ENCODE measurements at regions not wholly inside any gene's neighbourhood (a gene's known extent, or its start where the extent isn't known, plus 50 kb on each side); places are given as distances from the start of the nearest gene placed in this dataset.
A peak's percentile ranks its signal among the peaks of the same experiment; 100 is the strongest.
"Not testable (repeated sequence)": the region's sequence is repeated elsewhere in the genome, so short reads cannot be mapped to it uniquely, and the experiment has no call there.

GRCh38 chr1:120357046-120357445 lies 57.8 kb upstream of the NBPF8 start:
- H2AFZ ChIP-seq; H3K9me3 ChIP-seq (ENCODE audit: control insufficient read depth, low read length); H3K4me3 ChIP-seq (ENCODE audit: low read depth, low read length); H3K27ac ChIP-seq; H3K79me2 ChIP-seq; H3K27me3 ChIP-seq (ENCODE audit: control insufficient read depth, insufficient read depth, low read length); H3K4me2 ChIP-seq (ENCODE audit: low read length); H3K4me1 ChIP-seq; H3K9ac ChIP-seq; H3K36me3 ChIP-seq (ENCODE audit: control insufficient read depth, insufficient read depth, low read length): not testable (repeated sequence)

- TF ChIP-seq CTCF (IDR thresholded peaks at IDR 0.05), result peak; percentile 10
Measured at GRCh38 chr1:120356170-120356569, 58.7 kb upstream of the NBPF8 start.

GRCh38 chr1:120354618-120355184 lies 60.1 kb upstream of the NBPF8 start:
- H3K27ac ChIP-seq; H3K4me3 ChIP-seq (ENCODE audit: low read depth, low read length): not testable (repeated sequence)

More at GRCh38 chr1:120356170-120356569, 58.7 kb upstream of the NBPF8 start:
- not testable (repeated sequence) for H3K4me1 ChIP-seq; H3K27ac ChIP-seq; H3K9me3 ChIP-seq (ENCODE audit: control insufficient read depth, low read length); H2AFZ ChIP-seq; H3K27me3 ChIP-seq (ENCODE audit: control insufficient read depth, insufficient read depth, low read length); H3K9ac ChIP-seq; H3K36me3 ChIP-seq (ENCODE audit: control insufficient read depth, insufficient read depth, low read length); H3K4me2 ChIP-seq (ENCODE audit: low read length); H3K4me3 ChIP-seq (ENCODE audit: low read depth, low read length); H3K79me2 ChIP-seq

GRCh38 chr1:120342231-120343073 lies 72.4 kb upstream of the NBPF8 start:
- not testable (repeated sequence) for H3K4me2 ChIP-seq (ENCODE audit: low read length); H3K27ac ChIP-seq; H2AFZ ChIP-seq; H3K9ac ChIP-seq; H3K4me1 ChIP-seq; H3K9me3 ChIP-seq (ENCODE audit: control insufficient read depth, low read length); H3K36me3 ChIP-seq (ENCODE audit: control insufficient read depth, insufficient read depth, low read length); H3K27me3 ChIP-seq (ENCODE audit: control insufficient read depth, insufficient read depth, low read length); H3K79me2 ChIP-seq; H3K4me3 ChIP-seq (ENCODE audit: low read depth, low read length)

More at GRCh38 chr1:120354618-120355184, 60.1 kb upstream of the NBPF8 start:
- peak overlapping the region; percentile 53 for H2AFZ ChIP-seq
- not testable (repeated sequence) for H3K79me2 ChIP-seq; H3K27me3 ChIP-seq (ENCODE audit: control insufficient read depth, insufficient read depth, low read length); H3K9me3 ChIP-seq (ENCODE audit: control insufficient read depth, low read length); H3K4me2 ChIP-seq (ENCODE audit: low read length); H3K4me1 ChIP-seq; H3K9ac ChIP-seq; H3K36me3 ChIP-seq (ENCODE audit: control insufficient read depth, insufficient read depth, low read length)

- not testable (repeated sequence) for H3K36me3 ChIP-seq (ENCODE audit: control insufficient read depth, insufficient read depth, low read length); H3K27me3 ChIP-seq (ENCODE audit: control insufficient read depth, insufficient read depth, low read length); H3K4me1 ChIP-seq; H3K9ac ChIP-seq; H3K4me2 ChIP-seq (ENCODE audit: low read length); H3K9me3 ChIP-seq (ENCODE audit: control insufficient read depth, low read length); H2AFZ ChIP-seq; H3K27ac ChIP-seq; H3K79me2 ChIP-seq
- H3K4me3 ChIP-seq (ENCODE audit: low read depth, low read length), result peak overlapping the region; percentile 46
Measured at GRCh38 chr1:120341756-120342155, 73.1 kb upstream of the NBPF8 start.

GRCh38 chr1:120340838-120341751 lies 73.7 kb upstream of the NBPF8 start:
- not testable (repeated sequence) for H3K27me3 ChIP-seq (ENCODE audit: control insufficient read depth, insufficient read depth, low read length); H3K9me3 ChIP-seq (ENCODE audit: control insufficient read depth, low read length)

GRCh38 chr1:120315738-120316137 lies 99.1 kb upstream of the NBPF8 start:
- H3K4me1 ChIP-seq; H3K36me3 ChIP-seq (ENCODE audit: control insufficient read depth, insufficient read depth, low read length); H3K27ac ChIP-seq; H2AFZ ChIP-seq; H3K9ac ChIP-seq; H3K79me2 ChIP-seq; H3K4me2 ChIP-seq (ENCODE audit: low read length); H3K27me3 ChIP-seq (ENCODE audit: control insufficient read depth, insufficient read depth, low read length); H3K4me3 ChIP-seq (ENCODE audit: low read depth, low read length); H3K9me3 ChIP-seq (ENCODE audit: control insufficient read depth, low read length): not testable (repeated sequence)

More at GRCh38 chr1:120340838-120341751, 73.7 kb upstream of the NBPF8 start:
- H3K9ac ChIP-seq; H3K4me2 ChIP-seq (ENCODE audit: low read length); H3K27ac ChIP-seq; H2AFZ ChIP-seq; H3K79me2 ChIP-seq; H3K4me1 ChIP-seq; H3K36me3 ChIP-seq (ENCODE audit: control insufficient read depth, insufficient read depth, low read length): not testable (repeated sequence)
- H3K4me3 ChIP-seq (ENCODE audit: low read depth, low read length), result peak overlapping the region; percentile 46

GRCh38 chr1:120311930-120312329 lies 102.9 kb upstream of the NBPF8 start:
- H3K4me1 ChIP-seq; H3K27ac ChIP-seq; H3K4me3 ChIP-seq (ENCODE audit: low read depth, low read length); H3K4me2 ChIP-seq (ENCODE audit: low read length); H2AFZ ChIP-seq; H3K9ac ChIP-seq; H3K27me3 ChIP-seq (ENCODE audit: control insufficient read depth, insufficient read depth, low read length); H3K79me2 ChIP-seq; H3K36me3 ChIP-seq (ENCODE audit: control insufficient read depth, insufficient read depth, low read length); H3K9me3 ChIP-seq (ENCODE audit: control insufficient read depth, low read length): not testable (repeated sequence)

GRCh38 chr1:120308940-120309578 lies 105.8 kb upstream of the NBPF8 start:
- H3K79me2 ChIP-seq; H3K4me1 ChIP-seq; H3K4me2 ChIP-seq (ENCODE audit: low read length); H3K9me3 ChIP-seq (ENCODE audit: control insufficient read depth, low read length); H3K9ac ChIP-seq; H3K27me3 ChIP-seq (ENCODE audit: control insufficient read depth, insufficient read depth, low read length); H3K4me3 ChIP-seq (ENCODE audit: low read depth, low read length); H3K36me3 ChIP-seq (ENCODE audit: control insufficient read depth, insufficient read depth, low read length); H2AFZ ChIP-seq; H3K27ac ChIP-seq: not testable (repeated sequence)
